B cell (primary cell): ENCODE measurements at regions not wholly inside any gene's neighbourhood (a gene's known extent, or its start where the extent isn't known, plus 50 kb on each side); places are given as distances from the start of the nearest gene placed in this dataset.

Experiments
- ATAC-seq: fragments of 200-7000 bp; cut with Tn5 transposase; one replicate; pipeline ENCODE4 v1.10.0; 2021; ENCODE audit warnings: low read depth, mild to moderate bottlenecking, moderate number of reproducible peaks, moderate library complexity
- CTCF ChIA-PET: fragments of 350-600 bp; sonication (Branson Sonifier 250); formaldehyde crosslinking; loops from one replicate; lab custom pipeline; 2021; ENCODE audit warnings: antibody characterized with exemption, inconsistent platforms; lab: Charles Lee
- POLR2A ChIA-PET: fragments of 350-600 bp; sonication (Branson Sonifier 250); formaldehyde crosslinking; loops from one replicate; lab custom pipeline; 2021; ENCODE audit warnings: antibody characterized with exemption; lab: Charles Lee
- DNase-seq: peaks from one replicate; pipeline ENCODE4 v3.0.0; 2013
- H2AFZ ChIP-seq: 2 replicates; pipeline ENCODE4 v1.6.1; 2012; ENCODE audit warnings: mild to moderate bottlenecking, low read depth, low read length; ENCODE audit not compliant: insufficient read depth, poor library complexity, severe bottlenecking
- H3K27ac ChIP-seq, 2 donors: 1 replicate in 1 of 2; 2 replicates in 1 of 2; pipeline ENCODE4 v1.5.1; 2012 to 2013; ENCODE audit warnings: low read length in 2 of 2, mild to moderate bottlenecking in 2 of 2, moderate library complexity in 1 of 2
- H3K27me3 ChIP-seq, 4 experiments: fragments of 200-600 bp in 1 of 4; sonication (generic) in 1 of 4; replicated peaks in 1 of 4; 1 replicate in 2 of 4; 2 replicates in 2 of 4; pipeline versions ENCODE4 v1.6.1 to v1.7.0; 2013 to 2016; ENCODE audit warnings: low read length in 3 of 4, mild to moderate bottlenecking in 2 of 4, mixed read lengths in 1 of 4, moderate library complexity in 1 of 4; ENCODE audit not compliant: insufficient read depth in 4 of 4, control insufficient read depth in 3 of 4; ENCODE audit errors: control extremely low read depth in 1 of 4
- H3K36me3 ChIP-seq, 2 experiments: replicated peaks in 1 of 2; 1 replicate in 1 of 2; 2 replicates in 1 of 2; pipeline versions ENCODE4 v1.6.1 to v1.7.1; 2013; ENCODE audit warnings: low read length in 1 of 2; ENCODE audit not compliant: insufficient read depth in 2 of 2, control insufficient read depth in 1 of 2; ENCODE audit errors: control extremely low read depth in 1 of 2, extremely low read depth in 1 of 2
- H3K4me1 ChIP-seq, 2 donors: fragments of 200-600 bp in 1 of 2; sonication (generic) in 1 of 2; 1 replicate in 1 of 2; 2 replicates in 1 of 2; pipeline versions ENCODE4 v1.5.1 to v1.6.1; 2013 to 2017; ENCODE audit warnings: low read length in 2 of 2; ENCODE audit not compliant: control insufficient read depth in 2 of 2, insufficient read depth in 2 of 2
- H3K4me2 ChIP-seq: replicated peaks from 2 replicates; pipeline ENCODE3; 2012; ENCODE audit warnings: mild to moderate bottlenecking, low read depth, low read length; ENCODE audit not compliant: poor library complexity, severe bottlenecking
- H3K4me3 ChIP-seq, 5 experiments: fragments of 200-600 bp in 1 of 5; sonication (generic) in 1 of 5; 1 replicate in 3 of 5; 2 replicates in 2 of 5; pipeline versions ENCODE4 v1.5.1 to v1.7.0; 2011 to 2016; ENCODE audit warnings: low read length in 4 of 5, mild to moderate bottlenecking in 4 of 5, low read depth in 2 of 5, control low read depth in 1 of 5, moderate library complexity in 1 of 5; ENCODE audit not compliant: insufficient read depth in 1 of 5; ENCODE audit errors: control extremely low read depth in 1 of 5, extremely low read depth in 1 of 5
- H3K79me2 ChIP-seq: fragments of 200-600 bp; sonication (generic); one replicate; pipeline ENCODE4 v1.6.0; 2016; ENCODE audit warnings: low read length; ENCODE audit not compliant: control insufficient read depth, insufficient read depth
- H3K9ac ChIP-seq: fragments of 200-600 bp; sonication (generic); 2 replicates; pipeline ENCODE4 v1.6.1; 2017; ENCODE audit warnings: mild to moderate bottlenecking, low read length, moderate library complexity
- H3K9me3 ChIP-seq, 3 donors: one replicate each; pipeline versions ENCODE4 v1.6.1 to v1.7.1; 2013; ENCODE audit warnings: low read length in 2 of 3; ENCODE audit not compliant: control insufficient read depth in 2 of 3, insufficient read depth in 1 of 3; ENCODE audit errors: control extremely low read depth in 1 of 3
- H4K20me1 ChIP-seq: 2 replicates; pipeline ENCODE4 v1.6.0; 2012; ENCODE audit warnings: mild to moderate bottlenecking, low read length; ENCODE audit not compliant: insufficient read depth, control insufficient read depth, poor library complexity, severe bottlenecking
- H3K27ac Mint-ChIP-seq: one replicate; pipeline ENCODE4 v1.8.0; 2021; ENCODE audit warnings: mixed read lengths
- H3K27me3 Mint-ChIP-seq: one replicate; pipeline ENCODE4 v1.8.0; 2021; ENCODE audit warnings: mixed read lengths
- H3K4me1 Mint-ChIP-seq: one replicate; pipeline ENCODE4 v1.8.0; 2021; ENCODE audit warnings: mixed read lengths
- H3K4me3 Mint-ChIP-seq: one replicate; pipeline ENCODE4 v1.8.0; 2021; ENCODE audit warnings: mixed read lengths
- H3K9me3 Mint-ChIP-seq: one replicate; pipeline ENCODE4 v1.8.0; 2022; ENCODE audit warnings: mixed read lengths; ENCODE audit not compliant: insufficient read depth
- CTCF ChIP-seq: fragments of 200-600 bp; IDR thresholded peaks from one replicate; pipeline ENCODE4 v1.8.0; 2022; ENCODE audit warnings: antibody characterized with exemption, mild to moderate bottlenecking
- EZH2 ChIP-seq: IDR thresholded peaks from 2 replicates; pipeline ENCODE4 v1.6.1; 2012; ENCODE audit warnings: borderline replicate concordance, low read depth, mild to moderate bottlenecking, moderate library complexity, low read length; ENCODE audit not compliant: insufficient read depth, poor library complexity, severe bottlenecking
- WGBS: methylation state at CpG from one replicate; pipeline ENCODE4 v1.1.5; 2013; ENCODE audit warnings: missing lambda C conversion rate; ENCODE audit not compliant: insufficient coverage; 5-methylcytosine and 5-hydroxymethylcytosine counted together
- intact Hi-C: fragments of 100-400 bp; cut with micrococcal nuclease; formaldehyde crosslinking; loops from one replicate; pipeline ENCODE4 v1.10.0; 2022

GRCh38 chr2:67828066-67828465, 234.7 kb downstream of the C1D start:
- Histone ChIP-seq H3K79me2 (no peaks in the 10 kb centered on the region), H3K27ac (no peak overlapping the region), H3K9ac (no peak overlapping the region), H2AFZ (no peak overlapping the region), H3K9me3 (no peaks in the 10 kb centered on the region), H4K20me1 (no peaks in the 10 kb centered on the region), H3K36me3 (no peaks in the 10 kb centered on the region), H3K4me1 (peaks cover 17 to 20% of the 10 kb centered on the region in 2 donors), H3K4me3 (no peak overlapping the region), H3K4me2 (no peak overlapping the region), H3K27me3 (no peaks in the 10 kb centered on the region)
- no peak for DNase-seq
- intact Hi-C loops: no loop called here
- ATAC-seq: no peak
- H3K9me3 Mint-ChIP-seq: no peaks in the 10 kb centered on the region
- POLR2A ChIA-PET: no interaction called here
- H3K4me1 Mint-ChIP-seq: peaks cover 21% of the 10 kb centered on the region
- H3K27me3 Mint-ChIP-seq: no peaks in the 10 kb centered on the region
- H3K27ac Mint-ChIP-seq: no peak overlapping the region
- CTCF ChIA-PET: no interaction called here
- WGBS: 50% methylated on average over 2 of the region's 2 CpGs
- TF ChIP-seq EZH2: no peak
- no peak for TF ChIP-seq CTCF
- no peak overlapping the region for H3K4me3 Mint-ChIP-seq

DNA sequence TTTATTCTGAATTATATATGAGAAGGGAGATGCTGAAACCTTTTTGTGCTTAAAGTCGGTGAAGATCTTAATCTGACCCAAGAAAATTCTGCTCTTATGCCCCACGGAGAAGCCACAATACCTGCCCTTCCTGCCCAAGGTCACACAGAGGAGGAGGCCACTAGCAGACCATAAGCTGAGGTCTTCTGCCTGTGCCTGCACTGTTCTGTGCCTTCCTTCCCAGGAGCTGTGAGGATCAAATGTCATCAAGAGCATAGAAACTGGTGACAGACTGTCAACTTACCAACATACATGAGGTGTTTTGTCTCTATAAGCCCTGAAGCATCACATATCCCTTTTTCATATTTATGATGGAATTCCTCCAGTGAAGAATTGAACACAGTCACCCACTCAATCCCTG, 233.3 kb downstream of the C1D start:
- H3K9me3 Mint-ChIP-seq: no peaks in the 10 kb centered on the region
- intact Hi-C loops: no loop called here
- Histone ChIP-seq H3K4me3 (no peak overlapping the region), H2AFZ (no peak overlapping the region), H3K79me2 (no peaks in the 10 kb centered on the region), H3K9ac (no peak overlapping the region), H3K4me2 (no peak overlapping the region), H3K27me3 (no peaks in the 10 kb centered on the region), H3K4me1 (peaks cover 17 to 20% of the 10 kb centered on the region in 2 donors), H3K36me3 (no peaks in the 10 kb centered on the region), H3K27ac (no peak overlapping the region), H4K20me1 (no peaks in the 10 kb centered on the region), H3K9me3 (no peaks in the 10 kb centered on the region)
- DNase-seq (no peak), ATAC-seq (no peak)
- ChIA-PET CTCF (interaction anchor here (0.6 kb wide), 1 partner anchor 10 kb away, joined by 3 read pairs; no protein-coding TSS in a partner anchor), POLR2A (no interaction called here)
- H3K27ac Mint-ChIP-seq: no peak overlapping the region
- TF ChIP-seq EZH2 (no peak), CTCF (no peak)
- H3K4me3 Mint-ChIP-seq: no peak overlapping the region
- H3K4me1 Mint-ChIP-seq: peaks cover 21% of the 10 kb centered on the region
- 75% methylated on average over 1 of the region's 2 CpGs for whole genome bisulfite sequencing
- H3K27me3 Mint-ChIP-seq: peaks cover 8% of the 10 kb centered on the region
